GM12864 (cell line): ENCODE measurements at regions not wholly inside any gene's neighbourhood (a gene's known extent, or its start where the extent isn't known, plus 50 kb on each side); places are given as distances from the start of the nearest gene placed in this dataset.
A peak's percentile ranks its signal among the peaks of the same experiment; 100 is the strongest.
"Not testable (repeated sequence)": the region's sequence is repeated elsewhere in the genome, so short reads cannot be mapped to it uniquely, and the experiment has no call there.

Experiments
- DNase-seq: peaks from one replicate; pipeline ENCODE4 v3.0.0-alpha.2; 2011; ENCODE audit warnings: low read depth
- H3K4me3 ChIP-seq: 2 replicates; pipeline ENCODE4 v1.5.1; 2011; ENCODE audit warnings: mild to moderate bottlenecking, low read depth, low read length, control low read depth
- TF ChIP-seq, protein P1 (sequence below): IDR thresholded peaks from 2 replicates; pipeline ENCODE4 v1.5.1; 2011; ENCODE audit warnings: low read depth, mild to moderate bottlenecking, moderate library complexity, low read length, control low read depth, inconsistent platforms; ENCODE audit errors: missing control alignments

DNA sequence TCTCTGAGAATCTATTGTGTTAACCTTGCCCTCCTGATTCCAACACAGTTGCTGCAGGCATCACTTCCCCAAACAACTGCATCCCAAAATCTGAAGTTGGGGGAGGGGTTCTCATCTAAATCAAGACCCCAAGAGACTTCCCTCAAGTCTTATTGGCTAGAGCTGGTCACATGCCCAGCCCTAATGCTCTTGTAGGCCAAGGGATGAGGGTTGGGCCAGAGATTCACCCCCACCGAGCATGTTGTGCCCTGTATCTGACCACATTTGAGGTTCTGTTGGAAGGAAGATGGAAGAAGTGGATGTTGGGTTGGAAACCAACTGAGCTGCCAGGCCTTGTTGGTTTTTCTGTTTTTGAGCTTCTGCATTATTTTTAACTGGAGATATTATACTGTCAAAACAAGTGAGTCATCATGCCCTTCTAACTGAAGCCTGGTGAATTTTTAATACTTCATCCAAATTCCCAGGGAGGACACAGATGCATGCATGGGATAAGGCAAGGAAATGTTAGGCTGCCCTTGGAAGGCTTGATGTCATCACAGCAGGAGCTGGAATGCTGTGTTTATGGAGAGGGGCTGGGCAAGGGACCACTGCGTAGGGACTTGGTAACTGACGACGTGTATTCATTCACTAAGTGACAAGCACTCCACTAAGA is 68.6 kb upstream of the CACUL1 start:
- TF ChIP-seq, protein P1, sequence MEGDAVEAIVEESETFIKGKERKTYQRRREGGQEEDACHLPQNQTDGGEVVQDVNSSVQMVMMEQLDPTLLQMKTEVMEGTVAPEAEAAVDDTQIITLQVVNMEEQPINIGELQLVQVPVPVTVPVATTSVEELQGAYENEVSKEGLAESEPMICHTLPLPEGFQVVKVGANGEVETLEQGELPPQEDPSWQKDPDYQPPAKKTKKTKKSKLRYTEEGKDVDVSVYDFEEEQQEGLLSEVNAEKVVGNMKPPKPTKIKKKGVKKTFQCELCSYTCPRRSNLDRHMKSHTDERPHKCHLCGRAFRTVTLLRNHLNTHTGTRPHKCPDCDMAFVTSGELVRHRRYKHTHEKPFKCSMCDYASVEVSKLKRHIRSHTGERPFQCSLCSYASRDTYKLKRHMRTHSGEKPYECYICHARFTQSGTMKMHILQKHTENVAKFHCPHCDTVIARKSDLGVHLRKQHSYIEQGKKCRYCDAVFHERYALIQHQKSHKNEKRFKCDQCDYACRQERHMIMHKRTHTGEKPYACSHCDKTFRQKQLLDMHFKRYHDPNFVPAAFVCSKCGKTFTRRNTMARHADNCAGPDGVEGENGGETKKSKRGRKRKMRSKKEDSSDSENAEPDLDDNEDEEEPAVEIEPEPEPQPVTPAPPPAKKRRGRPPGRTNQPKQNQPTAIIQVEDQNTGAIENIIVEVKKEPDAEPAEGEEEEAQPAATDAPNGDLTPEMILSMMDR = no peak
- no peak for DNase-seq
- no peak overlapping the region for H3K4me3 ChIP-seq

DNA sequence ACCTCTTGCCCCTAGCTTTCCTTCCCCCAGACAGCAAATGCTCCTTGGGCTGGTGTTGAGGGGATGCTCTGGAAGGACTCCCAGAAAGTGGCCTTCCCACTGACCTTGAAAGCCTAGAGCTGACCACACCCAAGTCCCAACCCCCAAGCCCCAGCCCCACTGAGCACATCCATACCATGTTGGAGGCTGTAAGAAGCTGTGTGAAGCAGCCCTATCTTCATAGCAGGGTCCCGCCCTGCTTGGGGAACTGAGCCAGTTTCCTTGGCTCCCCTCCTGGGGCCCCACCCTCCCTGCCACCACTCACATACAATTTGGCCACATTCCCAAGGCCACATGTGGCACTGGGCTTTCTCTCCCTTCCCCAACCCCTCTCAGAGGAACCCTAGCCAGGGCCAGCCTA is 72.3 kb upstream of the CACUL1 start:
- no peak overlapping the region for H3K4me3 ChIP-seq
- DNase-seq = no peak
- TF ChIP-seq, protein P1 = no peak

DNA sequence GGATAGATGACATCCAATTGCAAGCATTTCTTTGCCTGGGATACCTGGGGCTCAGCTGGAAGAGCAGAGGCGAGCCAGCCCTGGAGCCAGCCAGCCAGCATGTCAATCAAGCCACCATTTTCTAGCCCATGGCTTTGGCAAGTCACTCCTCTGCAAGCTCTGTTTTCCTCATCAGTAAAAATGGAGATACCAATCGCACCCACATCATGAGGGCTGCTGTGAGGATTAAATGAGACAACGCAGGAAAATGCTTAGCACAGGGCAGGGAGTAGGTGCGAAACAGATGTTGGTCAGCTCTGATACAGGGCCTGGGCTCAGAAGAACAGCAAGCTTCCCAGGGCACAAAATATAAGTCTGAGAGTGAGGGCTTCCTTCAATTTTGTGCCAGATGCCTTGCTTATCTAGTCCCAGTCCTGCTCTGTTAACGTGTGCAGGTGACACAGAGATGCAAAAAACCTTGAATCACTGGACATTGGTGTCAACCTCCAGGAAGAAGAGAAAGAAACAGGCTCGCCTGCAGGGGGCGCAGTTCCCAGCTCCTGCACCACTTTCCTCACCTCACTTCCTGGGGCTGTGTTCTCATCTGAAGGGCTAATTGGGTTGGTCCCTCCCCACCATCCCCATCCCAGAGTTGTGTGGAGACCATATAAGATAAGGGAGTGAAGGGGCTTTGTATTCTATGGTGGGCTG is 72.8 kb upstream of the CACUL1 start:
- DNase-seq = no peak
- TF ChIP-seq, protein P1 = peak; percentile 50
- no peak overlapping the region for H3K4me3 ChIP-seq

GRCh38 chr10:118832241-118832651 is 77.5 kb upstream of the CACUL1 start:
- TF ChIP-seq, protein P1 = no peak
- no peak for DNase-seq
- no peak overlapping the region for H3K4me3 ChIP-seq

DNA sequence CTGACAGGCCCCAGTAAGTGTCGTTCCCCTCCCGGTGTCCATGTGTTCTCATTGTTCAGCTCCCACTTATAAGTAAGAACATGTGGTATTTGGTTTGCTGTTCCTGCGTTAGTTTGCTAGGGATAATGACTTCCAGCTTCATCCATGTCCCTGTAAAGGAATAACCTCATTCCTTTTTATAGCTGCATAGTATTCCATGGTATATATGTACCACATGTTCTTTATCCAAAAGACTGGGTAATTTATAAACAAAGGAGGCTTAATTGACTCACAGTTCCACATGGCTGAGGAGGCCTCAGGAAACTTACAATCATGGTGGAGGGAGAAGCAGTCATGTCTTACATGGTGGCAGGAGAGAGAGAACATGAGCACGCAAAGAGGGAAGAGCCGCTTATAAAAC is 79.6 kb upstream of the CACUL1 start:
- DNase-seq, H3K4me3 ChIP-seq: not testable (repeated sequence)

DNA sequence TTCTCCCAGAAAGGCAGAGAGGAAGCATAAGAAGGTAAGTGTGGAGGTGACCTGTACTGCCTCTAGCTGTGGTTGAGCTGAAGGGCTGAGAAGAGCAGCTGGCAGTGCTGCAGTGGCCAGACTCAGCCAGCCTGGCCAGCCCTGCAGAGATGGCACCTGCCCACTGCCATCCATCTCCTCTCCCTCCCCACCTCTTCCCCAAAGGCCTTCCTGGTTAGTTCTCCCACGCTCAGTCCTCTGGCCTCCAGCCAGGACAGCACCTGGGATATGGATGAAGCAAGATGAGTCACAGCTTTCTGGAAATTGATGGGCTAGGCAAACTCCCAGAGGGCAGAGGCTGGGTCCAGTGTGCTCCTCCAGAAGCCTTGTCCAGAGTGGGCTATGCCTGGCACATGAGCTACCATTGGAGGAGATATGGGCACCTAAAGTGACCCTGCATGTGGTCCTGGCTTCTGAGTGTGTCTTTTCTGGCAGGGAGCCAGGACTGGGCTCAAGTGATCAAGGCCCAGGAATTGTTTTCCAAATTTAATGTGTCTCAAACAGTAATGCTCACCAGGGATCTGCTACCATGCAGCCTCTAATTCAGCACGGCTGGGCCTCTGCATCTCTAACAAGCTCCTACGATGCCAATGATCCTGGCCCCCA is 81.0 kb upstream of the CACUL1 start:
- no peak for DNase-seq

DNA sequence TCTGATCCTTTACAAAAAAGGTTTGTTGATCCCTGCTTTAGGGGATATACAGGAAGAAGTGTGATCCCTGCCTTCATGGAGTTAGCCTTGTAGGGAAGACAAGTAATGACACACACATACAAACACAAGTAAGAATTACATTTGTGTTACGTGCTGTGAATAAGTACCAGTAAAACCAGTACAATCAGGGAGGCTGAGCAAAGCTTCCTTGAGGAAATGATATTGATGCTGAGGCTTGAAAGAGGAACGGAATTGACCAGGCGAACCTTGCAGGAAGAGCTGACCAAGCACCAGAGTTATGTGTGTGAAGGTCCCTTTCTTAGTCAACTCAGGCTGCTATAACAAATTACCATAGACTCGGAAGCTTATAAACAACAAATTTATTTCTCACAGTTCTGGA is 83.6 kb upstream of the CACUL1 start:
- no peak for DNase-seq
- no peak overlapping the region for H3K4me3 ChIP-seq
- TF ChIP-seq, protein P1 = no peak

More for the DNA sequence above, 81.0 kb upstream of the CACUL1 start:
- TF ChIP-seq, protein P1 = no peak
- H3K4me3 ChIP-seq = no peak overlapping the region
